ENCODE measurements at regions not wholly inside any gene's neighbourhood (a gene's known extent, or its start where the extent isn't known, plus 50 kb on each side); places are given as distances from the start of the nearest gene placed in this dataset.

GRCh38 chr2:137764646-137765045, 199.6 kb upstream of the HNMT start:
- TF ChIP-seq EZH2 (IDR thresholded peaks at IDR 0.05; ENCODE audit: low read length): no peak
- TF ChIP-seq, protein P1, sequence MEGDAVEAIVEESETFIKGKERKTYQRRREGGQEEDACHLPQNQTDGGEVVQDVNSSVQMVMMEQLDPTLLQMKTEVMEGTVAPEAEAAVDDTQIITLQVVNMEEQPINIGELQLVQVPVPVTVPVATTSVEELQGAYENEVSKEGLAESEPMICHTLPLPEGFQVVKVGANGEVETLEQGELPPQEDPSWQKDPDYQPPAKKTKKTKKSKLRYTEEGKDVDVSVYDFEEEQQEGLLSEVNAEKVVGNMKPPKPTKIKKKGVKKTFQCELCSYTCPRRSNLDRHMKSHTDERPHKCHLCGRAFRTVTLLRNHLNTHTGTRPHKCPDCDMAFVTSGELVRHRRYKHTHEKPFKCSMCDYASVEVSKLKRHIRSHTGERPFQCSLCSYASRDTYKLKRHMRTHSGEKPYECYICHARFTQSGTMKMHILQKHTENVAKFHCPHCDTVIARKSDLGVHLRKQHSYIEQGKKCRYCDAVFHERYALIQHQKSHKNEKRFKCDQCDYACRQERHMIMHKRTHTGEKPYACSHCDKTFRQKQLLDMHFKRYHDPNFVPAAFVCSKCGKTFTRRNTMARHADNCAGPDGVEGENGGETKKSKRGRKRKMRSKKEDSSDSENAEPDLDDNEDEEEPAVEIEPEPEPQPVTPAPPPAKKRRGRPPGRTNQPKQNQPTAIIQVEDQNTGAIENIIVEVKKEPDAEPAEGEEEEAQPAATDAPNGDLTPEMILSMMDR (optimal IDR thresholded peaks at IDR 0.05 in 1 of 3, IDR thresholded peaks at IDR 0.05 in 1 of 3, conservative IDR thresholded peaks at IDR 0.05 in 1 of 3; ENCODE audit: extremely low read depth in 1 of 3, insufficient read depth in 2 of 3, low read length in 3 of 3): no peak

Measured in keratinocyte (primary cell).